Transverse colon (tissue), 4 donors: ENCODE measurements at regions not wholly inside any gene's neighbourhood (a gene's known extent, or its start where the extent isn't known, plus 50 kb on each side); places are given as distances from the start of the nearest gene placed in this dataset.

Experiments
- EP300 ChIP-seq: sonication (generic); formaldehyde crosslinking; IDR thresholded peaks from one replicate; pipeline ENCODE4 v1.6.1; 2017; ENCODE audit warnings: antibody characterized with exemption, low read depth
- POLR2A ChIP-seq: fragments of 450-650 bp; IDR thresholded peaks from one replicate; pipeline ENCODE4 v1.6.1; 2016; ENCODE audit warnings: antibody characterized with exemption, mild to moderate bottlenecking, moderate library complexity
- POLR2AphosphoS5 ChIP-seq, 3 donors: sonication (generic); formaldehyde crosslinking; IDR thresholded peaks; one replicate each; pipeline ENCODE4 v1.6.1; 2016; ENCODE audit warnings: antibody characterized with exemption in 3 of 3
- TF ChIP-seq, protein P1 (sequence below), 5 experiments: fragments of 200-600 bp in 3 of 5; fragments of 450-650 bp in 2 of 5; sonication (generic) in 3 of 5; IDR thresholded peaks; 1 replicate in 2 of 5; 2 replicates in 3 of 5; pipeline ENCODE4 v1.5.1; 2016 to 2017; ENCODE audit warnings: antibody characterized with exemption in 5 of 5, inconsistent platforms in 3 of 5, mild to moderate bottlenecking in 2 of 5, moderate library complexity in 1 of 5

DNA sequence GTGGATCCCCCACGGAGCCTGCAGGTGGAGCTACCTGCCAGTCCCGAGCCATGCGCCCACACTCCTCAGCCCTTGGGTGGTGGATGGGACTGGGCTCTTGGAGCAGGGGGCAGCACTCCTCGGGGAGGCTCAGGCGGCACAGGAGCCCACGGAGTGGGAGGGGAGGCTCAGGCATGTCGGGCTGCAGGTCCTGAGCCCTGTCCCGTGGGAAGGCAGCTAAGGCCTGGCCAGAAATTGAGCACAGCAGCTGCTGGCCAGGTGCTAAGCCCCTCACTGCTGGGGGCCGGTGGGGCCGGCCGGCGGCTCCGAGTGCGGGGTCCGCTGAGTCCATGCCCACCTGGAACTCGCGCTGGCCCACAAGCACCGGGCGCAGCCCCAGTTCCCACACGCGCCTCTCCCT lies 91.7 kb upstream of the ACVR1 start:
- TF ChIP-seq, protein P1, sequence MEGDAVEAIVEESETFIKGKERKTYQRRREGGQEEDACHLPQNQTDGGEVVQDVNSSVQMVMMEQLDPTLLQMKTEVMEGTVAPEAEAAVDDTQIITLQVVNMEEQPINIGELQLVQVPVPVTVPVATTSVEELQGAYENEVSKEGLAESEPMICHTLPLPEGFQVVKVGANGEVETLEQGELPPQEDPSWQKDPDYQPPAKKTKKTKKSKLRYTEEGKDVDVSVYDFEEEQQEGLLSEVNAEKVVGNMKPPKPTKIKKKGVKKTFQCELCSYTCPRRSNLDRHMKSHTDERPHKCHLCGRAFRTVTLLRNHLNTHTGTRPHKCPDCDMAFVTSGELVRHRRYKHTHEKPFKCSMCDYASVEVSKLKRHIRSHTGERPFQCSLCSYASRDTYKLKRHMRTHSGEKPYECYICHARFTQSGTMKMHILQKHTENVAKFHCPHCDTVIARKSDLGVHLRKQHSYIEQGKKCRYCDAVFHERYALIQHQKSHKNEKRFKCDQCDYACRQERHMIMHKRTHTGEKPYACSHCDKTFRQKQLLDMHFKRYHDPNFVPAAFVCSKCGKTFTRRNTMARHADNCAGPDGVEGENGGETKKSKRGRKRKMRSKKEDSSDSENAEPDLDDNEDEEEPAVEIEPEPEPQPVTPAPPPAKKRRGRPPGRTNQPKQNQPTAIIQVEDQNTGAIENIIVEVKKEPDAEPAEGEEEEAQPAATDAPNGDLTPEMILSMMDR (IDR thresholded peaks at IDR 0.05) = no peak
- TF ChIP-seq POLR2A (no peak), EP300 (no peak), POLR2AphosphoS5 (IDR thresholded peaks at IDR 0.05) (no peak)
